Ishikawa (cell line): ENCODE measurements at regions not wholly inside any gene's neighbourhood (a gene's known extent, or its start where the extent isn't known, plus 50 kb on each side); places are given as distances from the start of the nearest gene placed in this dataset.

Experiments
- CEBPB ChIP-seq: IDR thresholded peaks from 2 replicates; pipeline ENCODE4 v1.6.1; 2012
- CREB1 ChIP-seq: IDR thresholded peaks from 2 replicates; pipeline ENCODE4 v1.6.1; 2012; ENCODE audit warnings: low read depth
- EP300 ChIP-seq: IDR thresholded peaks from 2 replicates; pipeline ENCODE4 v1.6.1; 2012; ENCODE audit warnings: borderline replicate concordance
- TAF1 ChIP-seq: IDR thresholded peaks from 2 replicates; pipeline ENCODE4 v1.6.1; 2012; ENCODE audit warnings: low read depth, mild to moderate bottlenecking
- TCF12 ChIP-seq: IDR thresholded peaks from 2 replicates; pipeline ENCODE4 v1.6.1; 2012; ENCODE audit warnings: low read depth
- TEAD4 ChIP-seq: IDR thresholded peaks from 2 replicates; pipeline ENCODE4 v1.6.1; 2012
- TF ChIP-seq, protein P1 (sequence below): IDR thresholded peaks from 2 replicates; pipeline ENCODE4 v1.6.1; 2012; ENCODE audit warnings: low read depth, mild to moderate bottlenecking
- TF ChIP-seq, protein P2 (sequence below): IDR thresholded peaks from 2 replicates; pipeline ENCODE4 v1.6.1; 2012

DNA sequence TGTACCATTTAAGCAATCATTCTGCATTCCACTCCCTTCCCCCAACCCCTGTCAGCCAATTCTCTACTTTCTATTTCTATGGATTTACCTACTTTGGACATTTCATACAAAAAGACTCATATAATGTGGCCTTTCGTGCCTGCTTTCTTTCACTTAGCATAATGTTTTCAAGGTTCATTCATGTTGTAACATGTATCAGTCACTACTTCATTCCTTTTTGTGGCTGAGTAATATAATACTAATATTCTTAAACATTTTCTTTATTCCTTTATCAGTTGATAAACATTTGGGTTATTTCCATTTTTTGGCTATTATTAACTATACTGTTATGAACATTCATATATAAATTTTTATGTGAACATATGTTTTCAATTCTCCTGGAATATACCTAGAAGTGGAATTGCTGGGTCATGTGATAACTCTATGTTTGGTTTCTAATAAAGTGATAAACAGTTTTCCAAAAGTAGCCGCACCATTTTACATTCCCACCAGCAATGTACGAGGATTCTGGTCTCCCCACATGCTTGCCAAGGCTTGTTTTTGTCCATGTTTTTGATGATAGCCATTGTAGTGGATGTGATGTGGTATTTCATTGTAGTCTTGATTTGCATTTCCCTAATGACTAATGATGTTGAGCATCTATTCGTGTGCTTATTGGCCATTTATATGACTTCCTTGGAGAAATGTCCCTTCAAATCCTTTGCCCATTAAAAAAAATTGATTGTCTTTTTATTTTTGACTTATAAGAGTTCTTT, 61.9 kb upstream of the GNG12 start:
- no peak for TF ChIP-seq EP300
- no peak for TF ChIP-seq CREB1
- no peak for TF ChIP-seq TAF1
- no peak for TF ChIP-seq TEAD4
- TF ChIP-seq, protein P1, sequence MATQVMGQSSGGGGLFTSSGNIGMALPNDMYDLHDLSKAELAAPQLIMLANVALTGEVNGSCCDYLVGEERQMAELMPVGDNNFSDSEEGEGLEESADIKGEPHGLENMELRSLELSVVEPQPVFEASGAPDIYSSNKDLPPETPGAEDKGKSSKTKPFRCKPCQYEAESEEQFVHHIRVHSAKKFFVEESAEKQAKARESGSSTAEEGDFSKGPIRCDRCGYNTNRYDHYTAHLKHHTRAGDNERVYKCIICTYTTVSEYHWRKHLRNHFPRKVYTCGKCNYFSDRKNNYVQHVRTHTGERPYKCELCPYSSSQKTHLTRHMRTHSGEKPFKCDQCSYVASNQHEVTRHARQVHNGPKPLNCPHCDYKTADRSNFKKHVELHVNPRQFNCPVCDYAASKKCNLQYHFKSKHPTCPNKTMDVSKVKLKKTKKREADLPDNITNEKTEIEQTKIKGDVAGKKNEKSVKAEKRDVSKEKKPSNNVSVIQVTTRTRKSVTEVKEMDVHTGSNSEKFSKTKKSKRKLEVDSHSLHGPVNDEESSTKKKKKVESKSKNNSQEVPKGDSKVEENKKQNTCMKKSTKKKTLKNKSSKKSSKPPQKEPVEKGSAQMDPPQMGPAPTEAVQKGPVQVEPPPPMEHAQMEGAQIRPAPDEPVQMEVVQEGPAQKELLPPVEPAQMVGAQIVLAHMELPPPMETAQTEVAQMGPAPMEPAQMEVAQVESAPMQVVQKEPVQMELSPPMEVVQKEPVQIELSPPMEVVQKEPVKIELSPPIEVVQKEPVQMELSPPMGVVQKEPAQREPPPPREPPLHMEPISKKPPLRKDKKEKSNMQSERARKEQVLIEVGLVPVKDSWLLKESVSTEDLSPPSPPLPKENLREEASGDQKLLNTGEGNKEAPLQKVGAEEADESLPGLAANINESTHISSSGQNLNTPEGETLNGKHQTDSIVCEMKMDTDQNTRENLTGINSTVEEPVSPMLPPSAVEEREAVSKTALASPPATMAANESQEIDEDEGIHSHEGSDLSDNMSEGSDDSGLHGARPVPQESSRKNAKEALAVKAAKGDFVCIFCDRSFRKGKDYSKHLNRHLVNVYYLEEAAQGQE: no peak
- TF ChIP-seq, protein P2, sequence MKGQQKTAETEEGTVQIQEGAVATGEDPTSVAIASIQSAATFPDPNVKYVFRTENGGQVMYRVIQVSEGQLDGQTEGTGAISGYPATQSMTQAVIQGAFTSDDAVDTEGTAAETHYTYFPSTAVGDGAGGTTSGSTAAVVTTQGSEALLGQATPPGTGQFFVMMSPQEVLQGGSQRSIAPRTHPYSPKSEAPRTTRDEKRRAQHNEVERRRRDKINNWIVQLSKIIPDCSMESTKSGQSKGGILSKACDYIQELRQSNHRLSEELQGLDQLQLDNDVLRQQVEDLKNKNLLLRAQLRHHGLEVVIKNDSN: no peak
- no peak for TF ChIP-seq TCF12
- TF ChIP-seq CEBPB: no peak
